ENCODE measurements at regions not wholly inside any gene's neighbourhood (a gene's known extent, or its start where the extent isn't known, plus 50 kb on each side); places are given as distances from the start of the nearest gene placed in this dataset.
A peak's percentile ranks its signal among the peaks of the same experiment; 100 is the strongest.

- in situ Hi-C loops (cut with HindIII; ENCODE audit: low pct_ligation_motif_present, low sequenced_read_pairs), result no loop called here
- no peak for TF ChIP-seq CTCF (IDR thresholded peaks at IDR 0.05; ENCODE audit: low read depth, low read length, missing control alignments)
Measured at GRCh38 chr10:111335826-111336225, 259.0 kb downstream of the ADRA2A start.

GRCh38 chr10:111338035-111338434 is 261.2 kb downstream of the ADRA2A start:
- Histone ChIP-seq H3K27ac (no peak overlapping the region), H3K27me3 (replicated peaks) (no peaks in the 10 kb centered on the region), H3K4me3 (ENCODE audit: low read depth, low read length) (no peak overlapping the region), H3K36me3 (replicated peaks) (no peaks in the 10 kb centered on the region)
- TF ChIP-seq CTCF (IDR thresholded peaks at IDR 0.05; ENCODE audit: low read depth, low read length, missing control alignments), result no peak
- DNase-seq, result no peak
- in situ Hi-C loops (cut with HindIII; ENCODE audit: low pct_ligation_motif_present, low sequenced_read_pairs), result no loop called here

More at GRCh38 chr10:111335826-111336225, 259.0 kb downstream of the ADRA2A start:
- Histone ChIP-seq H3K4me3 (ENCODE audit: low read depth, low read length) (no peak overlapping the region), H3K27me3 (replicated peaks) (no peaks in the 10 kb centered on the region), H3K36me3 (replicated peaks) (no peaks in the 10 kb centered on the region), H3K27ac (no peak overlapping the region)
- DNase-seq, result no peak

GRCh38 chr10:111338805-111339204 is 262.0 kb downstream of the ADRA2A start:
- H3K4me3 ChIP-seq (ENCODE audit: low read depth, low read length), result no peak overlapping the region
- H3K27ac ChIP-seq, result no peak overlapping the region
- no peaks in the 10 kb centered on the region for H3K27me3 ChIP-seq (replicated peaks)
- no peaks in the 10 kb centered on the region for H3K36me3 ChIP-seq (replicated peaks)
- in situ Hi-C loops (cut with HindIII; ENCODE audit: low pct_ligation_motif_present, low sequenced_read_pairs), result no loop called here
- no peak for TF ChIP-seq CTCF (IDR thresholded peaks at IDR 0.05; ENCODE audit: low read depth, low read length, missing control alignments)
- DNase-seq, result no peak

GRCh38 chr10:111344804-111345203 is 268.0 kb downstream of the ADRA2A start:
- Histone ChIP-seq H3K36me3 (replicated peaks) (no peaks in the 10 kb centered on the region), H3K27ac (no peak overlapping the region), H3K27me3 (replicated peaks) (no peaks in the 10 kb centered on the region), H3K4me3 (ENCODE audit: low read depth, low read length) (no peak overlapping the region)
- DNase-seq, result no peak
- peak; percentile 8 for TF ChIP-seq CTCF (IDR thresholded peaks at IDR 0.05; ENCODE audit: low read depth, low read length, missing control alignments)
- in situ Hi-C loops (cut with HindIII; ENCODE audit: low pct_ligation_motif_present, low sequenced_read_pairs), result no loop called here

- Histone ChIP-seq H3K27ac (no peak overlapping the region), H3K4me3 (ENCODE audit: low read depth, low read length) (no peak overlapping the region), H3K36me3 (replicated peaks) (no peaks in the 10 kb centered on the region), H3K27me3 (replicated peaks) (no peaks in the 10 kb centered on the region)
- no peak for TF ChIP-seq CTCF (IDR thresholded peaks at IDR 0.05; ENCODE audit: low read depth, low read length, missing control alignments)
- DNase-seq, result no peak
- in situ Hi-C loops (cut with HindIII; ENCODE audit: low pct_ligation_motif_present, low sequenced_read_pairs), result no loop called here
Measured at GRCh38 chr10:111347386-111348013, 270.7 kb downstream of the ADRA2A start.

- Histone ChIP-seq H3K36me3 (replicated peaks) (no peaks in the 10 kb centered on the region), H3K27ac (no peak overlapping the region), H3K27me3 (replicated peaks) (no peaks in the 10 kb centered on the region), H3K4me3 (ENCODE audit: low read depth, low read length) (no peak overlapping the region)
- in situ Hi-C loops (cut with HindIII; ENCODE audit: low pct_ligation_motif_present, low sequenced_read_pairs), result no loop called here
- no peak for DNase-seq
- TF ChIP-seq CTCF (IDR thresholded peaks at IDR 0.05; ENCODE audit: low read depth, low read length, missing control alignments), result no peak
Measured at GRCh38 chr10:111348076-111348475, 271.2 kb downstream of the ADRA2A start.
